ENCODE measurements at regions not wholly inside any gene's neighbourhood (a gene's known extent, or its start where the extent isn't known, plus 50 kb on each side); places are given as distances from the start of the nearest gene placed in this dataset.

DNA sequence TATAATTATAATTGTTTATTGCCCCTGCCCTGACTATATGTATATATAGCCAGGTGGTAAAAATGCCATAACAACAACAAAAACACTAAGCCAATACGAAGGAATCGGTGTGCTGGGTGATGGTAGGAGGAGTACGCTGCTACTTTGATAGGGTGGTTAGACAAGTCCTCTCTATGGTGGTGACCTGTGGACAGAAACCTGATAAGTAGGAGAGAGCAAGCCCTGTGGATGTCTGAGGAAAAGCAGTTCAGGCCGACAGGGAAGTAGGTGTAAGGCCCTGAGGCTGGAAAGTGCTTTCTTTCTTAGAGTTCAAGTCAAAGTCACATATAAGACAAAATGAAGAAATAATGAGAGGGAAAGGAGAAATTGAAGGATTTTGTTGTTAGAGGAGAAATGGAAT is 823.8 kb upstream of the CELF2 start:
- no peak for DNase-seq (ENCODE audit: extremely low spot score, insufficient read length, low read depth)
- FAIRE-seq: no peak

DNA sequence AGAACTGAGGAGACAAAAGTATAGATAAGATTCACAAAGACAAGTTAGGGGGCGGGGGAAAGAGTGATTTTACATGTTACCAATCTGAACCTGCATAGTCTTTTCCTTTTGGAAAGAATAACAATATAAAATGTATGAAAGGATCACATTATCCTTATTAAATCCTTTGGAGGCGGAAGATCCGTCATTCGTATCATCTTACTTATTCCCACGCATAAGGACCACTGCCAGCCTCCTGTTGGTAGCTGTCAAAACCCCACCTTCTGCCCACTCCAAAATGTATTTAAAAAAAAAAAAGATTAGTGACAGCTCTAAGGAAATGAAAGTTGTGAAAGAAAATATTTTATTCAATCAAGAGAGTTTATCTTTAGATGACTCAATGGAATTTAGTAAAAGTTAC is 821.0 kb upstream of the CELF2 start:
- FAIRE-seq (no peak), DNase-seq (ENCODE audit: extremely low spot score, insufficient read length, low read depth) (no peak)

DNA sequence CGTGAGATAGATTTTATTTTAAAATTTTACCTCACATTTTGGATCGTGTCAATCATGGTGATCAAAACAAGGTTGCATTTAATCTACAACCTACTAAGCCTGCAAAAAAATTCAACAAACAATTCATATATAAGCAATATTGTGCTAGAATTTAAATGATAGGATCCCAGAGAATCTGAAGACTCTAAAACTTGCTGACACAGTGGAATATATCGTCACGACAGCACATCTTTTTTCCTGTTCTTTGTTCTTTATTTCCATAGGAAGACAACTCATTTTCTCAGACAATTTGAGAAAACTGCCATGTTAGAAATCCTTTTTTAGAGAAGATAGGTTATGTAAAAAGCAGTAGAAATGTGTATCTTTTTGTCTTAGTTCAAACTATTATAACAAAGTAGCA is 820.2 kb upstream of the CELF2 start:
- FAIRE-seq (no peak), DNase-seq (ENCODE audit: extremely low spot score, insufficient read length, low read depth) (no peak)

DNA sequence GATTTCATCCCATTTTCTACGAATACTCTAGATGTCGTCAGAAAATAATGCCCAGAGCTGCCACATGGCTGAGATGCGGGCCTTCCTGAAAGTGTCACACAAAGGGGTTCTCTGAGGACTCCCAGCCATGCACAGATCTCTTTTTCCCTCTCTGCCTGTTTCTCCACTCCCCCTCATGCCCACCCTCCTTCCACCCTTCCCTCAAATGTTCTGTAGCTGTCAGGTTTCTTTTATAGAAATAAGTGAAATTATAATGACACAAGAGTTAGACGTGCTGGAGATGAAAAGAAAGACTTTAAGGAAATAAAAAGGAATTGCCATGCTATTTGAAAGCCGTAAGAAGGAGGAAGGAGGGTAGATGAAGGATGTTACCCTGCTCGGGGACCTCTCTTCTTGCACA is 819.3 kb upstream of the CELF2 start:
- FAIRE-seq (no peak), DNase-seq (ENCODE audit: extremely low spot score, insufficient read length, low read depth) (no peak)

DNA sequence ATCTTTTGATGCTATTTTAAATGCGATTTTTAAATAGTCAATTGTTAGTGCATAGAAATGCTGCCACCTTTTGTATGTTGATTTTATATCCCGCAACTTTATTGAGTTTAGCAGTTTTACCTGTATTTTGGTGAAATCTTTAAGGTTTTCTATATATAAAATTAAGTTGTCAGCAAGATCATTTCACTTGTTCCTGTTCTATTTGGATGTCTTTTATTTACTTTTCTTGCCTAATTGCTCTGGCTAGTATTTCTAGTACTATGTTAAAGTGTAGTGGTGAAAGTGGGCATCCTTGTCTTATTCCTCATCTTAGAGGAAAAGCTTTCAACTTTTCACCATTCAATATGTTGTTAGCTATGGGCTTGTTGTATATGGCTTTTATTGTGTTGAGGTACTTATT is 813.3 kb upstream of the CELF2 start:
- DNase-seq (ENCODE audit: extremely low spot score, insufficient read length, low read depth): no peak
- FAIRE-seq: no peak

DNA sequence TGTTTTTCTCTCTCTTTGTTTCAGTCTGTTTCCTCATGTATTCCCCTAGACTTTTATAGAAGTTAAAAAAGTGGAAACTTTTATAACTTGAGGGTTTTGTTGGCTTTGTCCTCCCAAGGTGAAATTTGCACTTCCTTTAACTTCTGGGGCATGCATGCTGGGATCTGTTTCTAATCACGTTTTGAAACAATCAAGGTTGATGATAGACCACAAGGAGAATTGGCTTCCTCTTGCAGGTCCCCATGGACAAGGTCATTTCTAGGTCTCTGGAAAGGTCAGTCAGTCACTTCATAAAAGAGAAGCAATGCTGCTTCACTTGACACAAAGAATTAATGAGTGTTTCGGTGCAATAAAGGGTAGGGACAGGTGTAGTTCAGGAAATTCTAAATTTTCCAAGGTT is 811.8 kb upstream of the CELF2 start:
- DNase-seq (ENCODE audit: extremely low spot score, insufficient read length, low read depth): no peak
- FAIRE-seq: no peak

- FAIRE-seq: no peak
- no peak for DNase-seq (ENCODE audit: extremely low spot score, insufficient read length, low read depth)
Observed at GRCh38 chr10:10207538-10207937, 810.1 kb upstream of the CELF2 start.

- DNase-seq (ENCODE audit: extremely low spot score, insufficient read length, low read depth) (no peak), FAIRE-seq (no peak)
Observed at GRCh38 chr10:10208196-10208595, 809.5 kb upstream of the CELF2 start.

GRCh38 chr10:10209167-10209566 is 808.5 kb upstream of the CELF2 start:
- FAIRE-seq: no peak
- DNase-seq (ENCODE audit: extremely low spot score, insufficient read length, low read depth): no peak

- FAIRE-seq (peak; percentile 5), DNase-seq (ENCODE audit: extremely low spot score, insufficient read length, low read depth) (no peak)
Observed at GRCh38 chr10:10211409-10211808, 806.3 kb upstream of the CELF2 start.

DNA sequence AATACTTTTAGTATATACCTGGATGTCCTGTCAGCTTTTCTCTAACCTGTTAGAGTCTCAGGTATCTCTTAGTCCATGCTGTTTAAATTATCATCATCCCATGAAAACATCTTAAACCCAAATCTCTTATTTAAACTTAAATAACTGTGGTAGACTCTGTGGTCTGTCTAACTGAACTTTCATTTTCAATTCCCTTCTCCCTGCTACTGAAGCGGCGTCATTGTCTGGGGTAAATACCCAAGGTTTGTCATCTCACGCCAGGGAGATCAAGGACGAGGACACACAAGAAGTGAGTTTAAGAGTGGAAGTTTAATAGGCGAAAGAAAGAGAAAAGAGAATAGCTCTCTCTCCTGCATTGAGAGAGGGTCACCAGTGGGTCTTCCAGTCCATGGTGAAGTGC is 804.4 kb upstream of the CELF2 start:
- DNase-seq (ENCODE audit: extremely low spot score, insufficient read length, low read depth) (no peak), FAIRE-seq (peak; percentile 71)

- DNase-seq (ENCODE audit: extremely low spot score, insufficient read length, low read depth): no peak
- FAIRE-seq: no peak
Observed at GRCh38 chr10:10222304-10222841, 795.3 kb upstream of the CELF2 start.

DNA sequence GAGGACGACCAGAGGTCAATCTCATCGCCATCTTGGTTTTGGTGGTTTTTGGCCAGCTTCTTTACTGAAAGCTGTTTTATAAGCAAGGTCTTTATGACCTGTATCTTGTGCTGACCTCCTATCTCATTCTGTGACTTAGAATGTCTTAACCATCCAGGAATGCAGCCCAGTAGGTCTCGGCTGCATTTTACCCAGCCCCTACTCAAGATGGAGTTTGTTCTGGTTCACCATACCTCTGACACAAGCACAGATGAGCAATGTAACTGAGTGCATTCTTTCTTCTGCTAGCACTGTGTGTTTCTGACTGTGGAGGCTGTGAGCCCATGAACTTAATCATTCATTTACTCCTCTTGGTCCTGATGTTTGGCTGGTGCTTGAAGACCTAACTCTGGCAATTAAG is 794.5 kb upstream of the CELF2 start:
- FAIRE-seq: no peak
- no peak for DNase-seq (ENCODE audit: extremely low spot score, insufficient read length, low read depth)

DNA sequence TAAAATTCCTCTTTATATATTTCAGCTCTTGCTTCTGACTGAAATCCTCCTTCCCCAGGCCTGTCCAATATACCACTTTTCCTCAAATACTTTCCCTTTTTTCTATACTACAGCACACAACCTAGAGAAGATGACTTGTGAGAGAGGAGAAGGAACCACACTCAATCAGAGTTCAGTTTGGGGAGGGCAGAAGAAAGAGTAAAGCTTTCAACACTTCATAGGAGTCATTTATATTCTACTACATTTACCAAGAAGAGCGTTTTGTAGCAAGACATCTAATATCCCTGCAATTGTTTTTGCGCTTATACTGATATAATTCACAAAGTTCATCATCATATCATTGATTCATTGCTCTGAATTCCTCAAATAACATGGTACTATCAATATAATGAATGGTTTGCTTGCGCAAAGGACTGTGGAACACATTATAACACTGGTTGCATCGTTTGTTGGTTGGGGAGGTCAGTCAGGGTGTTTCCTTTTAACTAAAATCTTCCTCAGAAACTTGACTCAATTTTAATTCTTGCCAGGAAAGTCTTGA is 792.5 kb upstream of the CELF2 start:
- no peak for FAIRE-seq
- no peak for DNase-seq (ENCODE audit: extremely low spot score, insufficient read length, low read depth)

- DNase-seq (ENCODE audit: extremely low spot score, insufficient read length, low read depth) (no peak), FAIRE-seq (no peak)
Observed at GRCh38 chr10:10233229-10233628, 784.4 kb upstream of the CELF2 start.

GRCh38 chr10:10235003-10235402 is 782.7 kb upstream of the CELF2 start:
- DNase-seq (ENCODE audit: extremely low spot score, insufficient read length, low read depth) (no peak), FAIRE-seq (no peak)

DNA sequence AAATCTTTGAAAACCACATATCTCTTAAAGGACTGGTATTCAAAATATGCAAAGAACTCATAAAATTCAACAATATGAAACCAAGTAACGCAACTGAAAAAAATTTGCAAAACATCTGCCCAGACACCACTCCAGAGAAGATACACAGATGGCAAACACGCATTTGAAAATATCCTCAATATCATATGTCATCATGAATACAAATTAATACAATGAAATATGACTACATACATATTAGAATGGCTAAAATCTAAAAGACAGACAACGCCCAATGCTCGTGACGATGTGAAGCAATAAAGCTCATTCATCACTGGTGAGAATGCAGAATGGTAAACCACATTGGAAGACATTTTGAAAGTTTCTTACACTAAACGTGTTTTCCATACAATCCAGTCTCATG is 770.1 kb upstream of the CELF2 start:
- FAIRE-seq (no peak), DNase-seq (ENCODE audit: extremely low spot score, insufficient read length, low read depth) (no peak)

GRCh38 chr10:10256860-10257259 is 760.8 kb upstream of the CELF2 start:
- FAIRE-seq: no peak
- no peak for DNase-seq (ENCODE audit: extremely low spot score, insufficient read length, low read depth)

DNA sequence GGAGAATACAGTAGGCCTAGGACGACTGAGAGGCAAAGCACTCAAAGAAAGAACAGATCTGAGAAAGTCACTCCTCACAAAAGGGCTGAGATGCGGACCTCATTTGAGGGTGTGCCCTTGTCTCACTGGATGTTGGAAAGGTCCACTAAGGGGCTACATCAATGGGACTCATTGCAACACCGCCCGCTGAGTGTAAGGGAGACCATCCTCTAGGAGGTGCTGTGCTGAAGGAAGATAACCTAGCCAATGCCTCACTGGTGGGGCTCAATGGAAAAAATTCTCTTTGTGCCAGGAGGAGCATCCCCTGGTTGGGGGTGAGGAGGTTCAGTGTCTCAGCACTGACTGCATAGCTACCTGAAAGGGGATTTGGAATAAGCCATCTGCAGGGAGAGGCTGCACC is 758.7 kb upstream of the CELF2 start:
- FAIRE-seq (no peak), DNase-seq (ENCODE audit: extremely low spot score, insufficient read length, low read depth) (no peak)

DNA sequence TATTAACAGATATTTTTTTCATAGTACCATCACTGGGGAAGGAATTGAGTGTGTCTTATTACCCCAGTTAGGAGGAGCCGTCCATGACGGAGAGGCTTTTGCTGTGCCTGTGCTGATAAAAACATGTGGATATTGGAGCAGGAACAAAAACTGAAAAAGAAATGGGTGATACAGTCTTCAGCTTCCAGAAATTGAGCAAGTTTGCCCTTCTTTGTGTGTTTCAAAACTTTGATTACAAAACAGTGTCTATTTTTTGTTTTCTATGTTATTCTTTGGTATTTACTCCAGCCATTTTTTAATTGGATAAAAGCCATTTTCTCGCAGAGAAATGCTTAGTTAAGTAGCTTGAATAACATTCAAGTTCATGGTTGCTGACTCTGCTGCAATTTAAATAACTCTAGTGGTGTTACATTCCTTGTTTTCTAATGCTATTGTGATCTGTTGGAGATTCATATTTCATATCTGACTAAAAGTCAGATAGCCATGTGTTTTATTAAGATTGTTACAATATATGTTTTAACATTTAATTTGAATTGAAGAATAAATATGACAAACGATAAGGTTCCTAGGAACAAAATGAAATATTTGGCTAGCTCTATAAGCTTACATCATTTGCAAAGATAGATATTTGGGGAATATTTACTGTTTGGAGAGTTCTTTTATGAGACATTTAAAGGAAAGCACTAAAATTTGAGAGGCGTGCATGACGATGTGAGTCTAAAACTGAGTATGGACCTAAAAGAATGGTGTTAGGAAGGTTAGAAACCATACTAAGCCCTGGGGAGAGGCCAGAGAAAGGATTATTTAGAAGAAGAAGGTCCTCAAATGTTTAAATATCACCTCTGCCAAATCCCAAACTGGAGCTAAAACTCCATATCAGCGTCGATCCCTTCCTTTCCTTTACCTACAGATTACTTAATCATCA is 747.3 kb upstream of the CELF2 start:
- FAIRE-seq (no peak), DNase-seq (ENCODE audit: extremely low spot score, insufficient read length, low read depth) (no peak)

DNA sequence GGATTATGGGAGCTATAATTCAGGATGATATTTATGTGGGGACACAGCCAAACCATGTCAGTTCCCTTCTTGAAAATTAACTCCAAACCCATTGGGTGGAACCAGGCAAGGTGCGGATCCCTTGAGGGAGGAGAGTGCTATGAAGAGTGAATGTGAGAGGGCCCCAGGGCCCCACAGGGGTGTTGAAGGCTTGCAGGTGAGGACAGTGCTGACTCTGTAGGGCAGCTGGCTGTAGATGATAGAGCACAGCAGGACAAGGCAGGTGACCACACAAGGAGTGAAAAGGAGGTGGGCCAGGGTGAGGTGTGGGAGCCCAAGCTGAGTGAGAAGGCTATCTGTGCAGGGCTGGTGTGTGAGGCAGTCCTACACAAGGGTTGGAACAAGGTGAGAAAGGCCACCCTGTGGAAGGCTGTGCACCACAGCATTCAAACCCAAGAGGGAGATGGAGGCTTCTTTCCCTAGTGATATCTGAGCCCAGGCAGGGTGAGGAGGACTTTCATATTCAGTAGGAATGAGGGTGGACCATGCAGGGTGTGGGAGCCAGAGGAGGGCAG is 746.0 kb upstream of the CELF2 start:
- no peak for DNase-seq (ENCODE audit: extremely low spot score, insufficient read length, low read depth)
- FAIRE-seq: no peak

All from GM18507 (cell line).